ENCODE measurements at regions not wholly inside any gene's neighbourhood (a gene's known extent, or its start where the extent isn't known, plus 50 kb on each side); places are given as distances from the start of the nearest gene placed in this dataset.

GRCh38 chr6:166779381-166779780 is 152.3 kb upstream of the RPS6KA2 start:
- TF ChIP-seq, protein P1, sequence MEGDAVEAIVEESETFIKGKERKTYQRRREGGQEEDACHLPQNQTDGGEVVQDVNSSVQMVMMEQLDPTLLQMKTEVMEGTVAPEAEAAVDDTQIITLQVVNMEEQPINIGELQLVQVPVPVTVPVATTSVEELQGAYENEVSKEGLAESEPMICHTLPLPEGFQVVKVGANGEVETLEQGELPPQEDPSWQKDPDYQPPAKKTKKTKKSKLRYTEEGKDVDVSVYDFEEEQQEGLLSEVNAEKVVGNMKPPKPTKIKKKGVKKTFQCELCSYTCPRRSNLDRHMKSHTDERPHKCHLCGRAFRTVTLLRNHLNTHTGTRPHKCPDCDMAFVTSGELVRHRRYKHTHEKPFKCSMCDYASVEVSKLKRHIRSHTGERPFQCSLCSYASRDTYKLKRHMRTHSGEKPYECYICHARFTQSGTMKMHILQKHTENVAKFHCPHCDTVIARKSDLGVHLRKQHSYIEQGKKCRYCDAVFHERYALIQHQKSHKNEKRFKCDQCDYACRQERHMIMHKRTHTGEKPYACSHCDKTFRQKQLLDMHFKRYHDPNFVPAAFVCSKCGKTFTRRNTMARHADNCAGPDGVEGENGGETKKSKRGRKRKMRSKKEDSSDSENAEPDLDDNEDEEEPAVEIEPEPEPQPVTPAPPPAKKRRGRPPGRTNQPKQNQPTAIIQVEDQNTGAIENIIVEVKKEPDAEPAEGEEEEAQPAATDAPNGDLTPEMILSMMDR (IDR thresholded peaks at IDR 0.05) = no peak
- no peaks in the 10 kb centered on the region for H3K4me1 ChIP-seq
- H3K36me3 ChIP-seq (ENCODE audit: insufficient read depth in 1 of 2, low read depth in 1 of 2) = no peaks in the 10 kb centered on the region
- no peaks in the 10 kb centered on the region for H3K27me3 ChIP-seq (ENCODE audit: insufficient read depth in 3 of 3, low read length in 2 of 3)
- H3K4me3 ChIP-seq = no peak overlapping the region
- 92 to 93% (median 93%) methylated on average over 11 of the region's 11 CpGs for WGBS, 3 donors
- H3K27ac ChIP-seq = no peak overlapping the region
- no peaks in the 10 kb centered on the region for H3K9me3 ChIP-seq
- intact Hi-C loops (cut with DNase I) = loop anchor here (5.0 to 10.0 kb wide), 4 partner anchors 205 to 515 kb away; partner anchors contain the start of gene UNC93A (in 2 of the 2)
- DNase-seq (no peak), ATAC-seq (no peak)

DNA sequence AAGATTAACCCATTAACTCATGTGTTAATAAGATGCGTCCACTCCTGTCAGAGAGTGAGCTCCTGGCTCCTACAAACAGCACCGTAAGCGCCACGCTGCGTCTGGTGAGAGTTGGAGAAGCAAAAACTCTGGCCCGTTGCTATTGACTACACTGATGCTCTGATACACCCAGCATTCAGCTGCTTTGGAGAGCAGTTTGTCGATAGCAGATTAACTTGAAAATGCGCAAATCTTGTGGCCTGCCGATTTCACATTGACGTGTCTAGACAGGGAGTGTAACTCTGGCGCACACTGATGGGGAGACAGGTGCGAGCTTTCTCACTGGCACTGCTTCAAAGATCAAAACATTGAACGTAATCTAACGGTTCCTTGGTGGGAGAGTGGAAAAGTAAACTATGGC is 151.7 kb upstream of the RPS6KA2 start:
- ATAC-seq (no peak), DNase-seq (no peak)
- Histone ChIP-seq H3K36me3 (ENCODE audit: insufficient read depth in 1 of 2, low read depth in 1 of 2) (no peaks in the 10 kb centered on the region), H3K4me3 (no peak overlapping the region), H3K9me3 (no peaks in the 10 kb centered on the region), H3K27me3 (ENCODE audit: insufficient read depth in 3 of 3, low read length in 2 of 3) (no peaks in the 10 kb centered on the region), H3K4me1 (no peaks in the 10 kb centered on the region), H3K27ac (no peak overlapping the region)
- WGBS, 3 donors = 75 to 83% (median 79%) methylated on average over 14 of the region's 14 CpGs
- intact Hi-C loops (cut with DNase I) = loop anchor here (5.0 to 10.0 kb wide), 4 partner anchors 206 to 516 kb away; partner anchors contain the start of gene UNC93A (in 2 of the 2)
- TF ChIP-seq, protein P1 (IDR thresholded peaks at IDR 0.05) = no peak

- no peak for ATAC-seq
- 78 to 83% (median 81%) methylated on average over 9 of the region's 9 CpGs for WGBS, 3 donors
- intact Hi-C loops (cut with DNase I) = loop anchor here (5.0 to 10.0 kb wide), 4 partner anchors 207 to 517 kb away; partner anchors contain the start of gene UNC93A (in 2 of the 2)
Observed at GRCh38 chr6:166778046-166778445, 151.0 kb upstream of the RPS6KA2 start.

GRCh38 chr6:166777096-166777630 is 150.1 kb upstream of the RPS6KA2 start:
- H3K36me3 ChIP-seq (ENCODE audit: insufficient read depth in 1 of 2, low read depth in 1 of 2) = no peaks in the 10 kb centered on the region
- ATAC-seq (no peak), DNase-seq (no peak)
- H3K9me3 ChIP-seq = no peaks in the 10 kb centered on the region
- peaks cover 0 to 6% (median 0%) of the 10 kb centered on the region in 3 donors for H3K27me3 ChIP-seq (ENCODE audit: insufficient read depth in 3 of 3, low read length in 2 of 3)
- no peak overlapping the region for H3K4me3 ChIP-seq
- intact Hi-C loops (cut with DNase I) = loop anchor here (5.0 to 10.0 kb wide), 4 partner anchors 208 to 518 kb away; partner anchors contain the start of gene UNC93A (in 2 of the 2)
- 72 to 79% (median 79%) methylated on average over 14 of the region's 14 CpGs for WGBS, 3 donors
- TF ChIP-seq, protein P1 (IDR thresholded peaks at IDR 0.05) = no peak
- no peaks in the 10 kb centered on the region for H3K4me1 ChIP-seq
- no peak overlapping the region for H3K27ac ChIP-seq

More at GRCh38 chr6:166778046-166778445, 151.0 kb upstream of the RPS6KA2 start:
- Histone ChIP-seq H3K36me3 (ENCODE audit: insufficient read depth in 1 of 2, low read depth in 1 of 2) (no peaks in the 10 kb centered on the region), H3K9me3 (no peaks in the 10 kb centered on the region), H3K4me1 (no peaks in the 10 kb centered on the region), H3K4me3 (no peak overlapping the region), H3K27me3 (ENCODE audit: insufficient read depth in 3 of 3, low read length in 2 of 3) (peaks cover 0 to 6% (median 0%) of the 10 kb centered on the region in 3 donors), H3K27ac (no peak overlapping the region)
- TF ChIP-seq, protein P1 (IDR thresholded peaks at IDR 0.05) = no peak
- no peak for DNase-seq

All from psoas muscle (tissue), 7 donors.